GM13977 (cell line): ENCODE measurements at regions not wholly inside any gene's neighbourhood (a gene's known extent, or its start where the extent isn't known, plus 50 kb on each side); places are given as distances from the start of the nearest gene placed in this dataset.

Experiments
- DNase-seq: peaks from one replicate; pipeline ENCODE4 v3.0.0; 2012; ENCODE audit warnings: low spot score
- in situ Hi-C: fragments of 300-500 bp; cut with MboI; formaldehyde crosslinking; loops from one replicate; pipeline ENCODE4 v1.12.0; 2022; ENCODE audit warnings: low sequenced_read_pairs, low pct_unique_long_range_greater_than_20kb, mixed read lengths, inconsistent platforms; ENCODE audit not compliant: unreplicated experiment
- TF ChIP-seq, protein P1 (sequence below): IDR thresholded peaks from 2 replicates; pipeline ENCODE4 v1.5.1; 2012; ENCODE audit warnings: mild to moderate bottlenecking, control low read depth; ENCODE audit not compliant: insufficient read depth; ENCODE audit errors: extremely low read depth, missing control alignments

DNA sequence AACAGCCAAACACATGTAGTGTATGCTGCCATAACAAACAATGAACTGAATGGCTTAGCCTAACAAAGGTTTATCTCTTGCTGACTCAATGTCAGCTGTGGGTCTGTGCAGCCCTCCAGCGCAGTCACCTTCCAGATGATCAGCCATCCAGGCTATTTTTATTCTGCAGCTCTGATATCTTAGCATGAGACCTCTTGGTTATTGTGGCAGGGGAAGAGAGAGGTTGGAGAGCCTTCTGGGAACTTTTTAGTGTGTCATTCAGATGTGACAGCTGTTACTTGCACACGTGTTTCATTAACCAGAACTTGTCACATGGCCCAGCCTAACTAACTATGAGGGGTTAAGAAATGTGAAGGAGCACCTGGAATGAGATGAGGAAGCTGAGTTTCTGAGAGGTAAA, 202.5 kb downstream of the DHX35 start:
- DNase-seq, result no peak
- in situ Hi-C loops, result no loop called here
- TF ChIP-seq, protein P1, sequence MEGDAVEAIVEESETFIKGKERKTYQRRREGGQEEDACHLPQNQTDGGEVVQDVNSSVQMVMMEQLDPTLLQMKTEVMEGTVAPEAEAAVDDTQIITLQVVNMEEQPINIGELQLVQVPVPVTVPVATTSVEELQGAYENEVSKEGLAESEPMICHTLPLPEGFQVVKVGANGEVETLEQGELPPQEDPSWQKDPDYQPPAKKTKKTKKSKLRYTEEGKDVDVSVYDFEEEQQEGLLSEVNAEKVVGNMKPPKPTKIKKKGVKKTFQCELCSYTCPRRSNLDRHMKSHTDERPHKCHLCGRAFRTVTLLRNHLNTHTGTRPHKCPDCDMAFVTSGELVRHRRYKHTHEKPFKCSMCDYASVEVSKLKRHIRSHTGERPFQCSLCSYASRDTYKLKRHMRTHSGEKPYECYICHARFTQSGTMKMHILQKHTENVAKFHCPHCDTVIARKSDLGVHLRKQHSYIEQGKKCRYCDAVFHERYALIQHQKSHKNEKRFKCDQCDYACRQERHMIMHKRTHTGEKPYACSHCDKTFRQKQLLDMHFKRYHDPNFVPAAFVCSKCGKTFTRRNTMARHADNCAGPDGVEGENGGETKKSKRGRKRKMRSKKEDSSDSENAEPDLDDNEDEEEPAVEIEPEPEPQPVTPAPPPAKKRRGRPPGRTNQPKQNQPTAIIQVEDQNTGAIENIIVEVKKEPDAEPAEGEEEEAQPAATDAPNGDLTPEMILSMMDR, result no peak

DNA sequence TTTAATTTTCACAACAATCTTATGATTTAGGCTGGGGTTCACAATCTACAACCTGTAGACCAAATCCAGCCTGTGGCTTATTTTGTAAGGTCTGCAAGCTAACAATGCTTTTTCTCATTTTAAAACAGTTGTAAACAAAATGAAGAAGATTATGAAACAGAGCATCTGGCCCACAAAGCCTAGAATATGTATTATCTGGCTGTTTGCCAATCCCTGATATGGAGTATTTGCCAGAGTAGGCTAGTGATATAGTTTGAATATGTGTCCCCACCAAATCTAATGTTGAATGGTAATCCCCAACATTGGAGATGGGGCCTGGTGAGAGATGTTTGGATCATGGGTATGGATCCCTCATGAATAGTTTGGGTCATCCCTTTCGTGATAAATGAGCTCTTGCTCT, 201.8 kb downstream of the DHX35 start:
- in situ Hi-C loops, result no loop called here
- TF ChIP-seq, protein P1, result no peak
- DNase-seq, result no peak

DNA sequence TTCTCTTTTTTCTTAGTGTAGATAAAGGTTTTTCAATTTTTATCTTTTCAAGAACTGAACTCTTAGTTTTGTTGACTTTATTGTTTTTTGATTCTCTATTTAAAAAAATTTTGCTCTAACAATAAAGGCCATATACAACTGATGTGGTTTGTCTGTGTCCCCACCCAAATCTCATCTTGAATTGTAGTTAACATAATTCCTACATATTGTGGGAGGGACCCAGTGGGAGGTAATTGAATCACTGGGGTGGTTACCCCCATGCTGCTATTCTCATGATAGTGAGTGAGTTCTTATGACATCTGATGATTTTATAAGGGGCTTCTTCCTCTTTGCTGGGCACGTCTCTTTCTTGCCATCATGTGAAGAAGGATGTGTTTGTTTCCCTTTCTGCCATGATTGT, 199.8 kb downstream of the DHX35 start:
- TF ChIP-seq, protein P1, result no peak
- DNase-seq, result no peak
- in situ Hi-C loops, result no loop called here

DNA sequence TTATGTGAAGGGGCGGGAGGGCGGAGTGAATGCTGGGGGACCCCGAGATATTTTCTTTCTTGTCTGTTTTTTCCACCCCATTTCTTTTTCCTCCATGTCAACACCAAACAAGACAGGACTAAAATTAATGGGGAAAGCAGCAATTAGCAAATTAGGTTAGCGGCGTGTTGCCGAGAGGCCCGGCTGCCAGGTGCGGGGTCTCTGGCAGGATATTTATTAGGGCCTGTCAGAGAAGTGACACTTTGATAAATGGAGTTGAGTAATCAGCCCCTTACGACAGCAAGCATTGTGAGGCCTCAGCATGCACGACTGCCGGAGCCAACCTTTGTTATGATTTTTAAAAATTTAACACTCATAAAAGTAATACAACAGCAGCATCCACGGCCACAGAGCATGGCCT, 193.8 kb downstream of the DHX35 start:
- TF ChIP-seq, protein P1, result no peak
- in situ Hi-C loops, result no loop called here
- no peak for DNase-seq

DNA sequence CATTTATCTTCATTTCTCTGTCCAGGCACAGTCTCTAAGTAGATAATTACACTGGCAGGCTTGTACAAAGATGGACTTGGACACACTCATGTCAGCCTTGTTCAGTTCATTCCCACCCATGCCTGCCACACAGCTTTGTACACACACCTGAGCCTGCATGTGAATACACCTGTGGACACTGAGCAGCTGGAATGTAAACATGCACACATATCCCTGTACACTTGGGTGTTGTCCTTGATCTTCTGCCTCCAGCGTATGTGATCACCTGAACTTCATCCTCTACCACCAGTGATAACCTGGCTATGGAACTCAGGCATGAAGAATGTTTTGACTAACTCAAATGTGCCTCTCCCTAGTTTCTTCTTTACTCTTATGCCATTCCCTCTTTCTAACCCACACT, 190.6 kb downstream of the DHX35 start:
- in situ Hi-C loops, result no loop called here
- DNase-seq, result no peak
- TF ChIP-seq, protein P1, result no peak

DNA sequence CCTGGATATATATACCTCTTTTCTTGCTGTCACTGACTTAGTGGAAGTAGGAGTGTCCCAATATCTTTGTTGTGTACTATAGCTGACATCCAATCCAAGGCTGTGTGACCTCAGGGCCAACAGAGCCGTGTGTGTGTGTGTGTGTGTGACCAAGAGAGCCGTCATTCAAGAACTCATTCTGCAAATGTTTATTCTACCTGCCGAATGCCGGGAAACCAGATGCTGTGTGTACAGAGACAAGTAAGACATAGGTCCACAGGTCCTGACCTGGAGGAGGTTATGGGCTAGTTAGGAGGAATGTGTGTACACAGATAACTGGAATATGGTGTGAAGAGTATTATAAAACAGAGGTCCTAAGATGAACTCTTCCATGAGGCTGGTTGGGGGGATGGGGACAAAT, 190.0 kb downstream of the DHX35 start:
- TF ChIP-seq, protein P1, result no peak
- no peak for DNase-seq
- in situ Hi-C loops, result no loop called here

DNA sequence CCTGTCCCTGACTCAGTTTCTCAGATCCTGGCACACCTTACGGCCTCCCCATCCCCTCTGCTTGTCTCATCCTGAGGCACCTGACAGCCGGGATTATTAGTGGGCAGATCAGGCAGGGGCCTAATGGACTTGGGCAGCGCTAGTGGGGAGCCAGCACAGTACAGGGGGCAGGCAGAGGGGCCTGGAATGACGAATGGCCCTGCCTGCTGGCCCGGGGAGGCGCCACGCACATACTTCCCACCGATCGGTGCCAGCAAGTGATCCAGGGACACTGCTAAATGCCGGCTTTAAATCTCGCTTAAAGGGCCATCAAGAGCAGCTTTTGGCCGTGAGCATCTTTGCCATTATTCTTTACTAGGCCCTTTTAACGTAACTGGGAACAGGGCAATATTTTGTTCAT, 188.4 kb downstream of the DHX35 start:
- DNase-seq, result no peak
- TF ChIP-seq, protein P1, result no peak
- in situ Hi-C loops, result no loop called here
